Fibroblast of skin of right quadriceps (primary cell): ENCODE measurements at regions not wholly inside any gene's neighbourhood (a gene's known extent, or its start where the extent isn't known, plus 50 kb on each side); places are given as distances from the start of the nearest gene placed in this dataset.
A peak's percentile ranks its signal among the peaks of the same experiment; 100 is the strongest.

Experiments used
- DNase-seq: peaks from one replicate; pipeline ENCODE4 v3.0.0-alpha.2; 2013

DNA sequence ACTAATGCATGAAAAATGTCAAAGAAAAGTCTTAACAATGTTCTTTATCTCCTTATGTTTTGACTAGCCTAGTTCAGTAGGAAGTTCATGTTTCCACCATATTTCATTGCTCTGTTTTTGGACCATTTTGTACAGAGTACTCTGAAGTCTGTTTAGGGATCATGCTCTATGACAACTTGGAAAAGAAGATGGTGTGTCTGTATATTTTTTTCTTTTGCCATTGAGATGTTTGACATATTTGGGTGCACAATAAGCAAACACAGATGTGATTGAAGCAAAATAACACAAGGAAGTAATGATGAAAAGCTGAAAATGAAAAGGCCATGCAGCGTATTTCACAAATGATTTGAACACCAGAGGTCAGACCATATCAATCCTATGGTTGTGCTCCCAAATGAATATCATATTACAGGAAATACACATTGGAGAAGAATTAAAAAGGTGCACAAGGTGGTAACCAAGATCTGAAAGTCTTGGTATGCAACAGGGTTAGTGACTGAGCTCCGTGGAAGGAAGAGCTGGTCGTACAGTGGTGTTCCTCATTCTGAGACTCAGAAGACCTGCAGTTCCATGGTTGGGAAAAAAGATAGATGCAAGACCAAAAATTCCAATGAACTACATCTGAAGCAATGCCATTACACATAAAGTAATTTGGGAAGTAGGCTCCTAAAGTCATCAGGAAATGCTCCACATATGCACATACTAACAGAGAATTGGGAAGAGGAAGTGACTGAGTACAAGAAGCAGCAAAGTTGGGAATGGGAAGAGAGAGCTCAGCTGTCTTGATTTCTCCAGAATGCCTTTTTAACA, 463.5 kb downstream of the LMO4 start:
- peak; percentile 19 for DNase-seq

DNA sequence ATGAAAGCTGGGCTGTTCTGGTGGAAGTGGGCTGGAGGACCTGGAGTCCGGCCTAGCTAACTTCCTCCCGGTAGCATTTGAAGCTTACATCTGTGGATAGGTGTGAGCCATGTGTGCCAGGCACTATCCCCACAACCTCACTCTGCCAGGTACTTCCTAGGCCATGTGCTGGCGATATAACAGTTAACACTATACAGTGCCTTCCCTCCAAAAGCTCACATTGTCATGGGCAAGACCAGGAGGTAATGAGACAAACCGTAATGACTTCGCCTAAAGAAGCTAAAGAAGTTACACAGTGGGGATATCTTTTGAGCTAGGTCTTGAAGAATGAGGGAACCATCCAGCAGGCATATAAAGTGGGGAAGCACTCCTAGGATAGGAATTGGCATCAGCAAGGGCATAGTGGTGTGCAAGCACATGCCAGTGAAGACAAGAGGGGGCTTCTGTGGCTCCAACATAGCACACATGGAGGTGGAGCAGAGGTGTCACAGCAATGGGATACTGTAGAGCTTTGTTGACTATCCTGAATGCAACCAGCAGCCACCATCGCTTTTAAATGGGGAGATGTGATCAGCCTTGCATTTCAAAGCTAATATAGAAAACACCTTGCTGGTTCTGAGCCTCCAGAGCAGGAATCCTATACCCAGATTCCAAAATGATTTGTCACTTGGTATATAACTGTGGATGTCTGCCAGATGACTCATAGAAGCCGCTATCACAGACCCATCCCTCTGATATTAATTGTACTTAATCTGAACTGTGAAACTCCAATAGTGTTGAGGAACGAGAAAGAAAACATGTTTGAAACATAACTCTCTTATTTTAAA, 466.3 kb downstream of the LMO4 start:
- DNase-seq: peak; percentile 85

DNA sequence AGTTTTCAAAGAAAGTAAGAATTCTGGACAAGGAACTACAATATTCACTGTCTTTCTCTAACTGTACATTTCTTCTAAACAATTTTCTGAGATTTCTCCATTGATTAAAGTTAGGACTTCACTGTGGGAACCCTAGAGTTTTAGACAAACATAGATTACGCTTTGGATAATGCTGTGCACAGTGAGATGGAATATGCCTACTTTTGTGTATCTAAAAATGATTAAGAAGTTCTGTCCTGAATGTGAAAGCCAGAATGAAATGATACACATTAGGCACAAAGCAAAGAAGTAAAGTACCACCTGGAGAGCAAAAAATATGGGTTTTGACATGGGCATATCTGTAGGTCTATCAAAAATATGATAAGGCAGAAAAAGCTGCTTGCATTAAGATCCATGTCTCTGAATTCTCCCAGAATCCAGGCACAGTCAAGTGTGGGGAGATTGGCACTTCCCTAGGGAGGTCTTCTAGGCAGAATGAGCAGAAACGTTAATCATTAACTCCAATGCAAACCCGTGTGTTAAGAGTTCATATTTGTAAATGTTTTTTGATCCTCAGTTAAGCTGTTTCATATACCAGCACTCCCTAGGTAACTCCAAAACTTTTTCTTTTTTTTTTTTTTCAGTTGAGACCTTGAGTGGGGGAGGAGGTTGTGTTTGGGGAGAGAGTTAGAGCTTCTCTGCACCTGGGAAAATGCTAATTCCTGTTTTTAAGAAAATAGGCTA, 467.1 kb downstream of the LMO4 start:
- no peak for DNase-seq

GRCh38 chr1:87796471-87796901, 467.8 kb downstream of the LMO4 start:
- no peak for DNase-seq

DNA sequence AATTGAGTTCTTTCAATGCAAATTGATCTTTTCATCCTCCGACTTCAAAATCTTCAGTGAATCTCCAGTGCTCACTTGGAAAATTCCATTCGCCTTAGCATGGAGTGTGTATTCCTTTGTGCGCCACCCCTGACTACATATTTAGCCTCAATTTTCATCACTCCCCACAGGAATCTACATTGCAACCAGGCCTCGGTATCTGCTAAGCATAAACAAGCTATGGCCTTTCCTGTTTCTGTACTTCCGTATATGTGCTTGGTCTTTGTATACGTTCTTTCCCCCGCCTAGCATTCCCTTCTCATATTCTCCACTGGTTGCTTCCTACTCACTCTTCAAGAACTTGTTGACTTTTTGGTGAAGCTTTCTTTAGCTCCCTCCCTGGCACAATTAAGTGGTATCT, 470.8 kb downstream of the LMO4 start:
- no peak for DNase-seq

GRCh38 chr1:87800006-87800405, 471.3 kb downstream of the LMO4 start:
- peak; percentile 29 for DNase-seq

- no peak for DNase-seq
These were observed 474.7 kb downstream of the LMO4 start for GRCh38 chr1:87803375-87803774.

GRCh38 chr1:87804128-87804527, 475.4 kb downstream of the LMO4 start:
- no peak for DNase-seq

GRCh38 chr1:87805666-87806378, 477.1 kb downstream of the LMO4 start:
- peak; percentile 85 for DNase-seq

- no peak for DNase-seq
These were observed 477.9 kb downstream of the LMO4 start for GRCh38 chr1:87806379-87807094.

- no peak for DNase-seq
These were observed 481.5 kb downstream of the LMO4 start for GRCh38 chr1:87810166-87810565.

DNA sequence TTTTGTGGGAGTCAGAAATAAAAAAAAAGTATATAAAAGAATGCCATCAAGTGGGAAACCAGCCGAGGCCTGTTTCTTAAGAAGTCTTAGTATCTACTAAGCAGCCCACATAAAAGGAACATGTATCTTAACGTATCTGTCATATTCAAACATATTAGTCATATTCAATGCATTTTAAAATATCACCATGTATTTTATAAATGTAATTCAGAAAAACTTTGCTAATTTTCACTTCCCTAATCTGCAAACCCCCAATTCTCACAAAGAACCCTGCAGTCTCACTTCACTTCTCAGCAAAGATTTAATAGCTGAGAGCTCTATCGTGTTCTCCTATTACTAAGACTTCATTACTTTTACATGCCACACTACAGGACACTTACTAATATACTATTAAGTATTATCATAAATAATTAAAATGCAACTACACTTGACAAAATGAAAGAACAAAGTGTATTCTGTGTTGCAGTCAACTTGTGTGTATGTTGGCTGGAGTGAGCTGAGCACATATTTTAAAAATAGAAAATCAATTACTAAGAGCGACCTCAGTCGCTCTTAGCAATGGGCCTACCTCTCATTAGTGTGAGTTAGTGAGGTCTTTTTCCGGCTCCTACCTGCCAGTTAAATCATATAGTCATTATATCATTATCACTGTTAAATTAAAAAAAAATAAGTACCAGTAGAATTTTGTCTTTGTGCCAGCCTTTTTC, 484.3 kb downstream of the LMO4 start:
- DNase-seq: no peak

GRCh38 chr1:87814573-87814972, 485.9 kb downstream of the LMO4 start:
- DNase-seq: no peak

DNA sequence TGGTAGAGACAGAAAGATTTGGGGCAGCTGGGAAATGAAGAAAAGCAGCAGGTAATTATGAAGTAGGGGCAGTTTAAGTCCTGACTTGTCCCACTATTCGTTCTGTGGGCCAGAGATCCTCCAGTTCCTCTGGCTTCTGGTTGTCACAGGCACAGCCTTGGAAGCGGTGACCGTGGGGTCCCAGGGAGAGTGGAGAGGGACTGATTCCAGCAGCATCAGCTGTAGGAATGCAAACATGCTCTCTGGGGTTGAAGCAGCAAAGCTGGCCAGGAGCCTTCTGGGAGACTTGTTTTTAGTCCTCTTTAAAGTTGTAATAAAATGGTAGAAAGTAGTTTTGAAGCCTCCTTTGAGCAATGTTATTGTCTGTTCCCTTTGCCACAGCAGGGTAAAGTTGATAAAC, 488.0 kb downstream of the LMO4 start:
- DNase-seq: no peak

DNA sequence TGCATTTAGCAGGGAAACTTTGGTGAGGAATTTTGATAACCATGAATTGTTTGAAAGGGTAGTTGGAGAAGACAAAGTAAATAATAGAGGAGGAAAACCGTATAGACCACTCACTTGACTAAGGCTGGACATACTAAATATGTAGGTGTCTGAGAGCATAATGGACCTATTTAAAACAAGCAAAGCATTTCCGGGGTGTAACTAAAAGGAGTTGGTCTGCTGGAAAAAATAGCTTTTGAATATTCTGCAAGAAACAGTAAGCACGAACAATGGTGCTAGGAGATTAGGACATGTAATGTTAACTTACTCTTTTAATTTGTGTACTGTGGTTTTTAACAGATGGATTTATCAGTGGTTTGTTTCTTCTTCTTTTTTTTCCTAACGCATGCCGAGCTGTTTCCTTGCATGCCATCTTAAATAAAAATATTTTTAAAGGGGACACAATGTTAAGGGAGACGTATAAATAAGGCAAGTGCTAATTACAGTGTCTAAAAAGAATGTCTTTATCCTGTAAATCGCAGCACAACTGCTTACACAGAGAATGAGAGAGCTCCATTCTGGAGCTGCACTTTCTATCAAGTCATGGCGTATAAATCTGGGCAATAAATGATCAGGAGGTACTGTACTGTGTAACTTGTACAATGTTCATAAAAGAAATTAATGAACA, 492.1 kb downstream of the LMO4 start:
- no peak for DNase-seq

DNA sequence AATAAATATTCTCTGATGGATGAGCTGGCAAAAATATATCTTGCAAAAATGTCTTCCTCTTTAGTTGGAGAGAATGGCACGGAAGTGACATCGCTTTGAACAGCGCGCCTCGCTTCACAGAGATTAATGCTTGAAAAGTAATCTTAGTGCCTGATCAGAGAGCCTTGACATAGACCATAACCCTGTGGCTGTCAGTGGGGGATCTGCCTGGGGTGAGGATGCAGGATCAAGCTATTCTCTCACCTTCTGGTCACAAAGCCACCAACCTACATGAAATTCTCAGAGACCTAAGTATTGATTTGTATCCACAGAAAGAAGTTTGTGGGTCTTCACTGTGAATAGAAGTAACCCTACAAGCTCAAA, 492.6 kb downstream of the LMO4 start:
- no peak for DNase-seq

DNA sequence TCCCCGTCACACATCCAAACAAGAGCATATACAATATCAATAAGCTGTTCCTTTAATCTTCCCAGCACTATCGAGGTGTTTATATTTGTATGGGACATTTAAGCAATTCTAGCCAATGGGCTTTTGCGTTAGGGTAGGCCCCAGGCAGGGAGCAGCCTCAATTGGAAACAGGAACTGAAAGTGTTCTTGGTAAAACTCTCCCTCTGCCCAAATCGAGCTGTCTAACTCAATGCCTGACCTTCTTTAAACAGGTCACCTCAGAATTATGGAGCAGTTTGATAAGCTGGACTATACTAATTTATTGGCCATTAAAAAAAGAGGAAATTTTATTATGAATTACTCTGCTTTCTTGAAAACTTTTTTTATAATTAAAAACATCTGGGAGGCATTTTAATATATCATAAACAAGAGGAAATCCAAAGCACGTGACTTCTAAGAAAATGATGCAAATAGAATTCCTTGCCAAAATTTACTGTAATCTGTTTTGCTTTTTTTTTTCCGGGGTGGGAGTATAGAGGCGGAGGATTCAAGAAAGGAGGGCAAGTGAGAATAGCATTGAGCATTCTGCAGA, 498.1 kb downstream of the LMO4 start:
- peak; percentile 90 for DNase-seq

GRCh38 chr1:87829360-87829759, 500.7 kb downstream of the LMO4 start:
- DNase-seq: no peak

- no peak for DNase-seq
These were observed 501.8 kb downstream of the LMO4 start for GRCh38 chr1:87830432-87830978.

GRCh38 chr1:87833166-87833565, 504.5 kb downstream of the LMO4 start:
- peak; percentile 75 for DNase-seq
